Sigmoid colon (tissue), 4 donors: ENCODE measurements at regions not wholly inside any gene's neighbourhood (a gene's known extent, or its start where the extent isn't known, plus 50 kb on each side); places are given as distances from the start of the nearest gene placed in this dataset.

Experiments
- EP300 ChIP-seq, 4 donors: sonication (generic); formaldehyde crosslinking; IDR thresholded peaks; one replicate each; pipeline ENCODE4 v1.6.1; 2017; ENCODE audit warnings: antibody characterized with exemption in 4 of 4
- POLR2A ChIP-seq, 2 donors: fragments of 450-650 bp; IDR thresholded peaks; one replicate each; pipeline ENCODE4 v1.6.1; 2016; ENCODE audit warnings: antibody characterized with exemption in 2 of 2, mild to moderate bottlenecking in 2 of 2, moderate library complexity in 2 of 2
- POLR2AphosphoS5 ChIP-seq, 4 donors: sonication (generic); formaldehyde crosslinking; IDR thresholded peaks; one replicate each; pipeline ENCODE4 v1.6.1; 2017; ENCODE audit warnings: antibody characterized with exemption in 4 of 4
- TF ChIP-seq, protein P1 (sequence below), 4 experiments: fragments of 450-650 bp in 3 of 4; fragments of 200-600 bp in 1 of 4; IDR thresholded peaks; one replicate each; pipeline ENCODE4 v1.5.1; 2016 to 2019; ENCODE audit warnings: antibody characterized with exemption in 4 of 4, mild to moderate bottlenecking in 3 of 4, moderate library complexity in 2 of 4

DNA sequence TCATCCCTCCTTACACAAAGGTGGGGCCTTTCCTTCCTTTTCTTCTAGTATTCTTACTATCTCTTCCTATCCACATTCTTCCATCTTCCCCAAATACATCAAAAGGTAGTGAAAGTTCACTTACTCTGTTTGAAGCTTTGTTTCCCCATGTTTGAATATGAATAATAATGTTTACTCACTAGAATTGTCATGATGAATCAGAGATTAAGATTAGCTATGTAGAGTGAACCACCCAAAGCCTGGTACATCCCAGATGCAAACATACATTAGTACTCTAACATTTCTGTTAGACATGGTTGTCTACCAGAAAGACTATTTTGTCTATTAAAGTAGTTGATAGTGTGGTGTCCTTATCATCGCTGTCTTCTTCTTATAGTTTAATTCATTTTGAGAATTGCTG is 327.1 kb upstream of the TBC1D5 start:
- TF ChIP-seq EP300 (IDR thresholded peaks at IDR 0.05) (no peak), POLR2A (IDR thresholded peaks at IDR 0.05) (no peak), POLR2AphosphoS5 (IDR thresholded peaks at IDR 0.05) (no peak)
- TF ChIP-seq, protein P1, sequence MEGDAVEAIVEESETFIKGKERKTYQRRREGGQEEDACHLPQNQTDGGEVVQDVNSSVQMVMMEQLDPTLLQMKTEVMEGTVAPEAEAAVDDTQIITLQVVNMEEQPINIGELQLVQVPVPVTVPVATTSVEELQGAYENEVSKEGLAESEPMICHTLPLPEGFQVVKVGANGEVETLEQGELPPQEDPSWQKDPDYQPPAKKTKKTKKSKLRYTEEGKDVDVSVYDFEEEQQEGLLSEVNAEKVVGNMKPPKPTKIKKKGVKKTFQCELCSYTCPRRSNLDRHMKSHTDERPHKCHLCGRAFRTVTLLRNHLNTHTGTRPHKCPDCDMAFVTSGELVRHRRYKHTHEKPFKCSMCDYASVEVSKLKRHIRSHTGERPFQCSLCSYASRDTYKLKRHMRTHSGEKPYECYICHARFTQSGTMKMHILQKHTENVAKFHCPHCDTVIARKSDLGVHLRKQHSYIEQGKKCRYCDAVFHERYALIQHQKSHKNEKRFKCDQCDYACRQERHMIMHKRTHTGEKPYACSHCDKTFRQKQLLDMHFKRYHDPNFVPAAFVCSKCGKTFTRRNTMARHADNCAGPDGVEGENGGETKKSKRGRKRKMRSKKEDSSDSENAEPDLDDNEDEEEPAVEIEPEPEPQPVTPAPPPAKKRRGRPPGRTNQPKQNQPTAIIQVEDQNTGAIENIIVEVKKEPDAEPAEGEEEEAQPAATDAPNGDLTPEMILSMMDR (IDR thresholded peaks at IDR 0.05) = no peak
